HG03520 (cell line): ENCODE measurements at regions not wholly inside any gene's neighbourhood (a gene's known extent, or its start where the extent isn't known, plus 50 kb on each side); places are given as distances from the start of the nearest gene placed in this dataset.
"Not testable (repeated sequence)": the region's sequence is repeated elsewhere in the genome, so short reads cannot be mapped to it uniquely, and the experiment has no call there.

Source experiments
- ATAC-seq: cut with Tn5 transposase; IDR thresholded peaks from one replicate; pipeline ENCODE4 v1.9.1; 2021; ENCODE audit warnings: mild to moderate bottlenecking, moderate library complexity; ENCODE audit not compliant: unreplicated experiment

DNA sequence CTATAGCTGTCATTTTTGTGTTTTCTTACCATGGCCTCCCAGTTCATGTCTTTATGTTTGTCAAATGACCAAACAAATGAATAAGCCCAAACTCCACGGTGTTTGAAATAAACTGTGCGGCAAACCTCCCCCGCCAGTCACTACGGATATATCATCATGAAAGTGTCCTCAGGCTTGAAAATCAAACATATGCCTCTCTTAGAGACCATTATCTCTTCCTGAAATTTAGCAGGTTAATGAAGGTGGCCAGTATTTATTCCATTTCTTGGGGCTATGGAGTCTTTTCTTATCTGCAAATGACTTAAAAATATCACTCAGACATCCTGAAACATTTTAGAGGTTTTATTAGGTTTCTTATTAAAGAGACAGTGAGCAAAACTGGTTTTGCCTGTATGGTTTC, 610.3 kb upstream of the CDH5 start:
- no peak for ATAC-seq

DNA sequence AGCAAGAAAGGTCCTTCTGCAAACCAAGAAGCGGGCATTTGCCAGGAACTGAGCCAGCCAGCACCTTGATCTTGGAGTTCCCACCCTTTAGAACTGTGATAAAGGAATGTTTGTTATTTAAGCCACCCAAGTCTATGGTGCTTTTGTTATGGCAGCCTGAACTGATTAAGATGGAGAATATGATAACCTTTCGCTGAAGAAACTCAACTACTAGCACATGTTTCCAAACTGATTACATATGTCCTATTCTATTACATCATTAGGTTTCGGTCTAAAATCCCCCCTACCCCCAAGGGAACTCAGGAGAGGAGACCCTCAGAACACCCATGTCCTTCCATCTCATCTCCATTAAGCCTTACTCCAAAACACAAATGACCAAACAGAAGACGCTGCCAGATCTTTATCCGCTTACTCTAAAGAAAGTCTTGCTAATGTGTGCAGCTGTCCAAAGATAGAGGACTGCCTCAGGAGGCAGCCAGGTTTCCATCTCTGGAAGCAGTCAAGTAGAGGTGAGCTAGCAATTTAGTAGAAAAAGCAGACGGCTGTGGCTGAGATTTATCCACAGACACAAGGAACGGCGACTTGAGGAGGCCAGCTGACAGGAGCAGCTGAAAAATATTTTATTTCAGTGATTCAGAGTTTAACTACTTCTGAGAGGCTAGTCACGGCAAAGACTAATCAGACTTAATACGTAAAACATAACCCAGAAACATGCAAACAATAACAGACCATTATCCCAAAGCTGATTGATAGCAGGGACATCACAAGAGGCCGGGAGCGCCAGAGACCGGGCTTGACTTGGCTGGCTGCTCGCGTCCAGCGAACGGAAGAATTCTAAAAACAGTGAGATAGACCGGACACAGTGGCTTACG, 611.4 kb upstream of the CDH5 start:
- ATAC-seq: no peak

DNA sequence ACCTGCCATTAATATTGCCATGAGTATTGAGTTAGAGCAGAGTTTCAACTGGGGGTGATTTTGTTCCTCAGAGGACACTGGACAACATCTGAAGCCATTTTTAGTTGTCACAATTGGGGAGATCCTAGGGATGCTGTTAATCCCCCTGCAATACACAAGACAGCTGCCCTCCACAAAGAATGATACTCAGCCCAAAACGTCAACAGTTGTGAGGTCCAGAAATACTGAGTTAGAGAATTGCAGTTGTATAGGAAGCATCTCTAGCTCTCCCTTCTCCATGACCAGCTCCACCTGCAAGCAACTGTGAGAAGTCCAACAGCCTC, 614.0 kb upstream of the CDH5 start:
- ATAC-seq: no peak

DNA sequence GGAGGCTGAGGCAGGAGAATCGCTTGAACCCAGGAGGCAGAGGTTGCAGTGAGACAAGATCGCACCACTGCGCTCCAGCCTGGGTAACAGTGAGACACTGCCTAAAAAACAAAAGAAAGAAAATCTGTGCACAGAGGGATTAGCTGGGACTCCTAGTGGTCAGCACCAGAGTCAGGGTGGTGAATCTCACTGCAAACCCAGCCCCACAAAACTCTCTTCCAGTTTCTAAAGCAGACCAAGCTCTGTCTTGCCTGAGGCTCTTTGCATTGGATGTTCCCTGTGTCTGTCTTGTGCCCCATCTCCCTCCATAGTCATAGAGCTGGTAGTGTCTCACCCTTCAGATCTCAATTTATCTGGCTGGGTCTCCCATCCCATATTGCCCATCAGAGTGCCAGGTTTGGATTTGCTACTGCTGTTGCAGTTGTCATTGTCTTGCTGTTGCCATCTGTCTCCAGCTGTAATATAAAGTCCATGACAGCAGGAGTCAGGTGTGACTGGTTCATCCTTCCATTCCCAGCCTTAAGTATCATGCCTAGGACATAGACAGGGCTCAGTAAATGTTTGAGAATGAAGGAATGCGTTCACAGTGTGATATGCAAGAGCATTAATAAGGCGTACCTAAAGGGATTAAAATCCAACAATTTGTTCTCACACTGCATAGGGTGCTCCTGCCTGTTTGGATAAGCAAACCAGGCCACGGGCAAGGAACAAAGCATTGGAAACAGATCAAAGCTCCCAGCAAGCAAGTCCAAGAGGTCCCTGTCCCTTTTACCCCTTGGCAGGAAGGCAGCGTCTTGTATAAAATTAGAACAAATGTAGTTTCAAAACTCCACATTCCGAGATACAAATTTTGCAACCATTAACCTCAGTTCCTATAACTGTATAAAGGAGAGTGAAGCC, 614.6 kb upstream of the CDH5 start:
- ATAC-seq: no peak

DNA sequence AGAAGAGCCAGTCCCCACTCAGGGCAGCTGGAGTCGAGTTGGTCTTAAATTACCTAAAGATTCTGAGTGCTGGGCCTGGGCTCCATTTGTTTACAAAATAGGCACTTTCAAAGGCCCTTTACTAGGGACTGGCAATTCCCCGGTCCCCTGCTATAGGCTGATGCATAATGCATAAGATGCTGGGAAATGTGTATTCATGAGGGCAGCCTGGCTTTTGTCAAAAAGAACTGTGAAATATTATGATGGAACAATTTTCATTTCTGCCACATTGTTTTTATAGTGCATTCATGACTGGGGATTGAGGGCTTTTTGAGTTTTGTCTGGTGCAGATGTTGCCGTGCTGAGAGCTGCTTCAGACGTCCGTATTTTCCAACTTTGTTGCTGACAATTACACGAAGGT, 617.0 kb upstream of the CDH5 start:
- ATAC-seq: no peak

DNA sequence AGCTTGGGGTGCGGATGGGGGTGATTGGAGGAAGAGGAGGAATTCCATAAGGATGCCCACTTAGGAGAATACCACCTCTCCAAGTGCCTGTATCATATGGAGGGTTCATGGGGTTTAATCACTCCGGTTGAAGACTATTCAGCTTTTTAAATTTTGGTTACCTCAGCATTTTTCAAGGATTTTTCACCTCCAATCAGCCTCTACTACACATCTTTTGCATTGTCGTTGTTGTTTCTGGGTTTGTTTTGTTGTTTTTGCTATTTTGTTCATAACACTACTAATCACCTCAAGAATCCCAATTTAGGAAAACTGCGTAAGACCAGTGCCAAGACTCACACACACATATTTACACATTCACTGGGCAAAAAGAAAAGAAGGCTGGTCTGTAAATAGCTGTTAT, 619.5 kb upstream of the CDH5 start:
- no peak for ATAC-seq

GRCh38 chr16:65745201-65745708, 621.2 kb upstream of the CDH5 start:
- no peak for ATAC-seq

GRCh38 chr16:65744401-65744800, 622.1 kb upstream of the CDH5 start:
- ATAC-seq: no peak

DNA sequence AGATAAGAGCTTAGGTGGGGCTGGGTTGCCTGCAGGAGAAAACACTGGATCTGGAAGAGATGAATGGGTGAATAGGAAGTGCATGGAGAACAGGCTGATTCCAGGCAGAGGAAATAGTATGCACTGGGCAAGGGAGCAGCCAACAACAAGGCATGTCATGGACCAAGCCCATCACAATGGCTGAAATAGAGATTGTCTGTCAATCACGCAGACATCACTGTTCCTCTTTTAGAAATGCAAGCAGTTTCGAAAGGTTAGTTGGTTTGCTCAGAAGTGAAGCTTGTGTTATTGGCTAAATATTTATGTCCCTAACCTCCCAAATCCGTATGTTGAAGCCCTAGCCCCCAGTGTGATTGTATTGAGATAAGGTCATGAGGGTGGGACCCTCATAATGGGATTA, 621.7 kb upstream of the CDH11 start:
- no peak for ATAC-seq

GRCh38 chr16:65740711-65741110, 618.8 kb upstream of the CDH11 start:
- ATAC-seq: no peak

GRCh38 chr16:65739518-65739917, 617.7 kb upstream of the CDH11 start:
- no peak for ATAC-seq

DNA sequence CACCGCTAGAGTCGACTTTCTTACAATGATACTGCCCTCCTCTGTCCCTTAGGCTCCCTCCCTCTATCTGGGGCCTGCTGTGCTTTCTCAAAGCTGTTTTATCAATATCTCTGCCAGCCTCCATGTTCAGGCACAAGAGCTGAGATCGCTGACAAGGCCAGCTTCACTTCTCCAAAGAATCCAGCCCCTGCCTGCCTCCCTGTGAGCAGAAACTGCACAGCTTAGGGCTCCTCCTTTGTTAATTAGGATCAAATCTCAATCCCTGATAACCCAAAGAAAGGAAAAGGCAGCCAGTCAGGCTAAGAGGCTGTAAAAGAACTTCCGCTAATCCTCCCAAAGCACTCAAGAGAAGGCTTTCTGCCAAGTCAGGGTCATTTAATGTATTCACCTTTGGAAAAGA, 616.0 kb upstream of the CDH11 start:
- ATAC-seq: no peak

DNA sequence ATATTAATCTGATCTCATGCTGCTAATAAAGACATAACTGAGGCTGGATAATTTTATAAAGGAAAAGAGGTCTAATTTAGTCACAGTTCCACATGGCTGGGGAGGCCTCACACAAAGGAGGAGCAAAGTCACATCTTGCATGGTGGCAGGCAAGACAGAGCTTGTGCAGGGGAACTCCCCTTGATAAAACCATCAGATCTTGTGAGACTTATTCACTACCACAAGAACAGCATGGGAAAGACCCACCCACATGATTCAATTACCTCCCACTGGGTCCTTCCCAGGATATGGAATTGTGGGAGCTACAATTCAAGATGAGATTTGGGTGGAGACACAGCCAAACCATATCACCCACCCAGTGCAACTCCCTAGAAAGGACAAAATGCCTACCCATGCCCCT, 613.8 kb upstream of the CDH11 start:
- ATAC-seq: not testable (repeated sequence)

- ATAC-seq: no peak
These were observed 611.9 kb upstream of the CDH11 start for GRCh38 chr16:65733721-65734120.

GRCh38 chr16:65731833-65732232, 610.0 kb upstream of the CDH11 start:
- ATAC-seq: no peak

- no peak for ATAC-seq
These were observed 606.8 kb upstream of the CDH11 start for GRCh38 chr16:65728652-65729051.

DNA sequence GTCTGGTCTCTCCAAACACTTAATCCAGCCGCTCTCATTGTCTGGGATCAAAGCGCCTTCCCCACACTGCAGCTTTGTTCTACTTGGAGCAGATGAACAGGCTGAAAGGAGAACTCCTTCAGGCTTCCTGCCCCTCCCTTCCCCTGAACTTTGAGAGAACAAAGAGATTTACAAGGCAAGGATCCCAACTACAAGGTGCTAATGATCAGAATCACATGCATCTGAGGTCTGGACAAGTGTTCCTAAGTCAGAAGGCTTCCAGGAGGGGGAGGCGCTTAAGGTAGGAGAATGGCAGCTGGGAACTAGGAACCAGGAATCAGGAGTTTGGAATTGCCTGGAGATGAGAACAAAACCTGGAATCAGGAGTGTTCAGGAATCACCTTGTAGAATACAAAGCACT, 606.3 kb upstream of the CDH11 start:
- ATAC-seq: no peak

- ATAC-seq: no peak
These were observed 605.8 kb upstream of the CDH11 start for GRCh38 chr16:65727534-65728137.

DNA sequence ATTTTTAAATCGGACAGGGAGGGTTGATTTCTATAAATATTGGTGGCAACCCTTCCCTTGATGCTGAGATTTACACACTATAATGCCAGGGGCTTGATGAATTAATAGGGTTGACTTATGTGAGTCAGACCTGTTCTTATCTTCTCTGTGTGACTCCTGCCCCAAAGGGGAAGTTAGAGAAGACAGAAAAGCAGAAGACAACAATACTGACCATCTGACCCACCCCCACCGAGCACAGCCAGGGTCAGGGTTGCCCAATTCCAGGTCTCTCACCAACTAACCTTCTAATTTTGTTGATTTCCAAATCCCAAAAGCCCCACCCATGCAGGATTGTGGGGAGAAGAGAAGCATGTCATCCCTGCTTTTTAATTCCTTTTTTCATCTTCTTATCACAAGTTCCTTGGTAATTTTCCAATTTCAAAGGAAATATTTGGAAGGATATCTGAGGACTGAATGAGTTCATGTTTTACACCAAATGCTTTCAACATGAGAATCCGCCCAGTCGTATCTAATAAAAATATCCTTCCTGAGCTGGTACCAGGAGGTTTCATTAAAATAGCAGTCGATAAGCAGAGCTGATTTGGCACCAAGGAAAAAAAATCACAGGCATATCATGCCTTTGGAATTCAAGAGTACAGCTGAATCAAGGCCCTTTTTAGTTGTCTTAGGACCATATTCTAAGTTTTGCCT, 603.4 kb upstream of the CDH11 start:
- no peak for ATAC-seq

DNA sequence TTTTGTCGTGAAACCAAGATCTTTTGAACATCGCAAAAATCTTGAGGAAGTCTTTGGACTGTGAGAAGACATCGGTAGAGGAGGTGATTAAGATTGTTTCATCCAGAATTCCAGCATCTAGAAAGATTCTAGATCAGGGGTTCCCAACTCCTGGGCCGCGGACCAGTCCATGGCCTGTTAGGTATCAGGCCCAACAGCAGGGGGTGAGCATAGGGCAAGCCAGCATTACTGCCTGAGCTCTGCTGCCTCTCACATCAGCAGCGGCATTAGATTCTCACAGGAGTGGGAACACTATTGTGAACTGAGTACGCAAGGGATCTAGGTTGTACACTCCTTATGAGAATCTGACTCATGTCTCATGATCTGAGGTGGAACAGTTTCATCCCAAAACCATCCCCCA, 600.6 kb upstream of the CDH11 start:
- ATAC-seq: no peak

GRCh38 chr16:65717846-65718245, 596.0 kb upstream of the CDH11 start:
- ATAC-seq: no peak
